Panc1 (cell line): ENCODE measurements at regions not wholly inside any gene's neighbourhood (a gene's known extent, or its start where the extent isn't known, plus 50 kb on each side); places are given as distances from the start of the nearest gene placed in this dataset.

Experiments used
- ATAC-seq: fragments of 200-7000 bp; cut with Tn5 transposase; 2 replicates; pipeline ENCODE4 v1.9.1; 2020; ENCODE audit warnings: mild to moderate bottlenecking, moderate library complexity
- BruUV-seq: library from RNA; stranded (reverse); fragments of 400-500 nt; replicated peaks from 2 replicates; lab custom pipeline; 2021; lab: Mats Ljungman, UMichigan
- CTCF ChIA-PET: fragments of 300-600 bp; sonication (Branson Sonifier 250); formaldehyde crosslinking; loops from one replicate; lab custom pipeline; 2022; ENCODE audit warnings: antibody characterized with exemption; lab: Charles Lee
- POLR2A ChIA-PET: fragments of 300-600 bp; sonication (Branson Sonifier 250); formaldehyde crosslinking; loops from one replicate; lab custom pipeline; 2022; ENCODE audit warnings: antibody characterized with exemption; lab: Charles Lee
- DNase-seq: peaks from one replicate; pipeline ENCODE4 v3.0.0-alpha.2; 2010; ENCODE audit warnings: low read depth, low spot score
- H3K27ac ChIP-seq: 2 replicates; pipeline ENCODE4 v1.5.1; 2011; ENCODE audit warnings: mild to moderate bottlenecking, low read length, inconsistent platforms
- H3K27me3 ChIP-seq: fragments of 200-500 bp; sonication (Bioruptor generic); 2 replicates; pipeline ENCODE4 v1.6.0; 2014; ENCODE audit warnings: low read length, inconsistent platforms; ENCODE audit not compliant: control insufficient read depth, insufficient read depth
- H3K36me3 ChIP-seq: fragments of 200-500 bp; sonication (Bioruptor generic); 2 replicates; pipeline ENCODE4 v1.5.1; 2014; ENCODE audit warnings: inconsistent platforms, mild to moderate bottlenecking, low read length, moderate library complexity; ENCODE audit not compliant: control insufficient read depth, insufficient read depth
- H3K4me1 ChIP-seq: 2 replicates; pipeline ENCODE4 v1.5.1; 2011; ENCODE audit warnings: inconsistent platforms, mild to moderate bottlenecking, low read length, moderate library complexity; ENCODE audit not compliant: control insufficient read depth, insufficient read depth
- H3K4me3 ChIP-seq, 2 experiments: 2 replicates each; pipeline ENCODE4 v1.5.1; 2011 to 2012; ENCODE audit warnings: low read depth in 2 of 2, low read length in 2 of 2, mild to moderate bottlenecking in 2 of 2, inconsistent platforms in 1 of 2, moderate library complexity in 1 of 2
- H3K9me3 ChIP-seq: fragments of 200-500 bp; sonication (Bioruptor generic); 2 replicates; pipeline ENCODE4 v1.5.1; 2014; ENCODE audit warnings: low read depth, mild to moderate bottlenecking, inconsistent platforms, low read length, moderate library complexity; ENCODE audit not compliant: control insufficient read depth, insufficient read depth
- POLR2AphosphoS5 ChIP-seq: IDR thresholded peaks from 2 replicates; pipeline ENCODE4 v1.6.1; 2012; ENCODE audit warnings: mild to moderate bottlenecking, low read depth, low read length, moderate library complexity
- SIN3A ChIP-seq: IDR thresholded peaks from 2 replicates; pipeline ENCODE4 v1.6.1; 2012; ENCODE audit warnings: low read depth, mild to moderate bottlenecking, low read length, moderate library complexity, borderline replicate concordance; ENCODE audit not compliant: insufficient read depth
- TCF7L2 ChIP-seq: IDR thresholded peaks from 2 replicates; pipeline ENCODE4 v1.6.1; 2011; ENCODE audit warnings: mild to moderate bottlenecking, low read depth, low read length, inconsistent platforms
- in situ Hi-C: cut with HindIII; loops from 2 replicates; pipeline ENCODE4 v1.10.0; 2016; ENCODE audit warnings: low sequenced_read_pairs, low pct_unique_long_range_greater_than_20kb
- intact Hi-C: fragments of 100-400 bp; cut with micrococcal nuclease; formaldehyde crosslinking; loops from one replicate; pipeline ENCODE4 v1.10.0; 2022; ENCODE audit not compliant: unreplicated experiment
- TF ChIP-seq, protein P1 (sequence below): fragments of 450-650 bp; IDR thresholded peaks from 2 replicates; pipeline ENCODE4 v1.5.1; 2017; ENCODE audit warnings: mild to moderate bottlenecking
- TF ChIP-seq, protein P2 (sequence below), 2 experiments: IDR thresholded peaks; 2 replicates each; pipeline ENCODE4 v1.6.1; 2011 to 2012; ENCODE audit warnings: low read depth in 2 of 2, control low read depth in 1 of 2, low read length in 1 of 2, mild to moderate bottlenecking in 1 of 2, moderate library complexity in 1 of 2; ENCODE audit not compliant: insufficient read depth in 1 of 2

DNA sequence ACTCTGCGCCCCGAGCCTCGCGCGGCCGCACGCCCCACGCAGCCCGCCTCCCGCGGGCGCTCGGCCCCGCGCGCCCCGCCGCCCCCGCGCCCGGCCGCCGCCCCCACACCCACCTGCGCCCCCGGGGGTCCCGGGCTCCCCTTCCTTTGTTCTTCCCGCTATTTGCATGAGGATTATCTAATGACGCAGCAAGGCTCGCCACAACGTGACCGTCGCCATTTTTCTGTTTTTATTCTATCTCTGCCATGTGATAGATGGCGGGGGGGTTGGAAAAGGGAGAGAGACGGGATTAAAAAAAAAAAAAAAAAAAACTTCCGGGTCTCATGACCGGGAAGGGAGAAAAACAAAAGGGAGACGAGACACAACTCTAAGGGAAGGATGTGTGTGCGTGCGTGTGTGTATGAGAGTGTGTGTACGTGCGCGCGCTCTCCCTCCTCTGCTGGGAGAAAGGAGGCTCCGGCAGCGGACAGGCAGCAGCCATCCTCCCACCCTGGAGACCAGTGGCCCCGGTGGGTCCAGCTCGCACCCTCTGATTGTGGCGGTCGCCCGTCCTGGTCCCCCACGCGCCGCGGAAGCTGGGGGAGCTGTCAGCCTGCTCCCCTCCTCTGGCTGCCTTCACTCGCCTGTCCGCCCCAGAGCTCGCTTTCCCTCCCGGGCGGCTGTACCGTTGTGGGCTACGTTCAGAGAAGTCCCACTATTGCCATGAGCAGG lies 80.4 kb upstream of the AK4 start:
- CTCF ChIA-PET: no interaction called here
- BruUV-seq: no TSS peak
- no peak for TF ChIP-seq POLR2AphosphoS5
- TF ChIP-seq, protein P1, sequence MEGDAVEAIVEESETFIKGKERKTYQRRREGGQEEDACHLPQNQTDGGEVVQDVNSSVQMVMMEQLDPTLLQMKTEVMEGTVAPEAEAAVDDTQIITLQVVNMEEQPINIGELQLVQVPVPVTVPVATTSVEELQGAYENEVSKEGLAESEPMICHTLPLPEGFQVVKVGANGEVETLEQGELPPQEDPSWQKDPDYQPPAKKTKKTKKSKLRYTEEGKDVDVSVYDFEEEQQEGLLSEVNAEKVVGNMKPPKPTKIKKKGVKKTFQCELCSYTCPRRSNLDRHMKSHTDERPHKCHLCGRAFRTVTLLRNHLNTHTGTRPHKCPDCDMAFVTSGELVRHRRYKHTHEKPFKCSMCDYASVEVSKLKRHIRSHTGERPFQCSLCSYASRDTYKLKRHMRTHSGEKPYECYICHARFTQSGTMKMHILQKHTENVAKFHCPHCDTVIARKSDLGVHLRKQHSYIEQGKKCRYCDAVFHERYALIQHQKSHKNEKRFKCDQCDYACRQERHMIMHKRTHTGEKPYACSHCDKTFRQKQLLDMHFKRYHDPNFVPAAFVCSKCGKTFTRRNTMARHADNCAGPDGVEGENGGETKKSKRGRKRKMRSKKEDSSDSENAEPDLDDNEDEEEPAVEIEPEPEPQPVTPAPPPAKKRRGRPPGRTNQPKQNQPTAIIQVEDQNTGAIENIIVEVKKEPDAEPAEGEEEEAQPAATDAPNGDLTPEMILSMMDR: no peak
- TF ChIP-seq, protein P2, sequence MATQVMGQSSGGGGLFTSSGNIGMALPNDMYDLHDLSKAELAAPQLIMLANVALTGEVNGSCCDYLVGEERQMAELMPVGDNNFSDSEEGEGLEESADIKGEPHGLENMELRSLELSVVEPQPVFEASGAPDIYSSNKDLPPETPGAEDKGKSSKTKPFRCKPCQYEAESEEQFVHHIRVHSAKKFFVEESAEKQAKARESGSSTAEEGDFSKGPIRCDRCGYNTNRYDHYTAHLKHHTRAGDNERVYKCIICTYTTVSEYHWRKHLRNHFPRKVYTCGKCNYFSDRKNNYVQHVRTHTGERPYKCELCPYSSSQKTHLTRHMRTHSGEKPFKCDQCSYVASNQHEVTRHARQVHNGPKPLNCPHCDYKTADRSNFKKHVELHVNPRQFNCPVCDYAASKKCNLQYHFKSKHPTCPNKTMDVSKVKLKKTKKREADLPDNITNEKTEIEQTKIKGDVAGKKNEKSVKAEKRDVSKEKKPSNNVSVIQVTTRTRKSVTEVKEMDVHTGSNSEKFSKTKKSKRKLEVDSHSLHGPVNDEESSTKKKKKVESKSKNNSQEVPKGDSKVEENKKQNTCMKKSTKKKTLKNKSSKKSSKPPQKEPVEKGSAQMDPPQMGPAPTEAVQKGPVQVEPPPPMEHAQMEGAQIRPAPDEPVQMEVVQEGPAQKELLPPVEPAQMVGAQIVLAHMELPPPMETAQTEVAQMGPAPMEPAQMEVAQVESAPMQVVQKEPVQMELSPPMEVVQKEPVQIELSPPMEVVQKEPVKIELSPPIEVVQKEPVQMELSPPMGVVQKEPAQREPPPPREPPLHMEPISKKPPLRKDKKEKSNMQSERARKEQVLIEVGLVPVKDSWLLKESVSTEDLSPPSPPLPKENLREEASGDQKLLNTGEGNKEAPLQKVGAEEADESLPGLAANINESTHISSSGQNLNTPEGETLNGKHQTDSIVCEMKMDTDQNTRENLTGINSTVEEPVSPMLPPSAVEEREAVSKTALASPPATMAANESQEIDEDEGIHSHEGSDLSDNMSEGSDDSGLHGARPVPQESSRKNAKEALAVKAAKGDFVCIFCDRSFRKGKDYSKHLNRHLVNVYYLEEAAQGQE (IDR thresholded peaks at IDR 0.05; ENCODE audit: insufficient read depth in 1 of 2, low read depth in 2 of 2, low read length in 1 of 2): no peak
- TF ChIP-seq TCF7L2: no peak
- no peak for TF ChIP-seq SIN3A
- in situ Hi-C loops: no loop called here
- H3K27ac ChIP-seq: no peak overlapping the region
- POLR2A ChIA-PET: no interaction called here
- intact Hi-C loops: loop anchor here (1.0 to 10.0 kb wide), 2 partner anchors 24 to 357 kb away; partner anchors contain the start of genes LEPR and LEPROT
- H3K4me1 ChIP-seq: no peaks in the 10 kb centered on the region; the same call in 1 of the 2 replicates
- peak overlapping the region; percentile 49 to 68 for H3K4me3 ChIP-seq
- H3K36me3 ChIP-seq: peaks cover 3% of the 10 kb centered on the region; the same call in 1 of the 2 replicates
- no peak for DNase-seq
- no peaks in the 10 kb centered on the region for H3K9me3 ChIP-seq
- ATAC-seq: peak; percentile 64
- peaks cover 12% of the 10 kb centered on the region for H3K27me3 ChIP-seq

DNA sequence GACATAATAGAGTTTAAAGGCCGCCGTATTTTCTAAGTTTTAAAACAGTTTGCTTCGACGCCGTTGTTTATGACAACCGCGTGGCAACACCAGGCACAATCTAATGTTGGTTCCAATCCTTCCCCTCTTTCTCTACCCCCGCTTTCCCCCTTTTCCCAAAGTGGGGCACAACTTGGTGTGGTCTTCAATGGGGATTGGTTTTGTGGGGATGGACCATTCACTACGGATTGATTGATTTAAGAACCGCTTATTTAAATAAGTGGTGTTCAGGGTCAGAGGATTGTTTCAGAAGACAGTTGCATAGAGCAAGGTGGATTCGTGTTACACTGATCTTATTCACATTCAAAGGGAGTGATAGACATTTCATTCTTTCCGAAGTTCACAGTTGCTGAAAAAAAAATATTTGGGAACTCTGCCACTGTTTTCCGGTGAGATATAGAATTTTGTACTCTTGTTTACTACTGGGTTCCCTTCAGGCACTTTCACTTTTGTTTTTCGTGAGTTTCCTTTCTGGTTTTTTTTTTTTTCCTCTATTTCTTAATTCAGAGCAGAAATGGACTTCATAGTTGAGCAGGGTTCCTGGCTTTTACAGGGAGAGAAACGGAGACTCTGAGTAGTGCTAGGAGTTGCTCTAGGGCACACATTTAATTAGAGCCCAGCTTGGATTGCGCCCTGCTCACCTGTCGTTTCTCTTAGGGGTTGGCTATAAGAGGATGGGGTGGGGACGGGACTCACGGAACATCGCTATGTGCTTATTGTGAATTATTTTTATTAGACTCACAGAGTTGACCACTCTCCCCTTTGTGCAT lies 79.6 kb upstream of the AK4 start:
- POLR2A ChIA-PET: no interaction called here

More for the DNA sequence above, 79.6 kb upstream of the AK4 start:
- no peaks in the 10 kb centered on the region for H3K9me3 ChIP-seq
- no TSS peak for BruUV-seq
- peaks cover 12% of the 10 kb centered on the region for H3K27me3 ChIP-seq
- ATAC-seq (peak; percentile 43; the same call in 1 of the 2 replicates), DNase-seq (no peak)
- intact Hi-C loops: loop anchor here (1.0 to 10.0 kb wide), 2 partner anchors 23 to 356 kb away; partner anchors contain the start of genes LEPR and LEPROT
- 0 out of 2 replicates have a peak overlapping the region, but pooled peaks have one; percentile 44 for H3K27ac ChIP-seq
- CTCF ChIA-PET: no interaction called here
- H3K36me3 ChIP-seq: peaks cover 3% of the 10 kb centered on the region; the same call in 1 of the 2 replicates
- in situ Hi-C loops: no loop called here
- TF ChIP-seq POLR2AphosphoS5 (no peak), TCF7L2 (no peak), SIN3A (no peak)
- TF ChIP-seq, protein P1: no peak
- TF ChIP-seq, protein P2 (IDR thresholded peaks at IDR 0.05; ENCODE audit: insufficient read depth in 1 of 2, low read depth in 2 of 2, low read length in 1 of 2): no peak
- peak overlapping the region; percentile 49 to 68 for H3K4me3 ChIP-seq
- H3K4me1 ChIP-seq: no peaks in the 10 kb centered on the region; the same call in 1 of the 2 replicates
